ENCODE measurements at regions not wholly inside any gene's neighbourhood (a gene's known extent, or its start where the extent isn't known, plus 50 kb on each side); places are given as distances from the start of the nearest gene placed in this dataset.

DNA sequence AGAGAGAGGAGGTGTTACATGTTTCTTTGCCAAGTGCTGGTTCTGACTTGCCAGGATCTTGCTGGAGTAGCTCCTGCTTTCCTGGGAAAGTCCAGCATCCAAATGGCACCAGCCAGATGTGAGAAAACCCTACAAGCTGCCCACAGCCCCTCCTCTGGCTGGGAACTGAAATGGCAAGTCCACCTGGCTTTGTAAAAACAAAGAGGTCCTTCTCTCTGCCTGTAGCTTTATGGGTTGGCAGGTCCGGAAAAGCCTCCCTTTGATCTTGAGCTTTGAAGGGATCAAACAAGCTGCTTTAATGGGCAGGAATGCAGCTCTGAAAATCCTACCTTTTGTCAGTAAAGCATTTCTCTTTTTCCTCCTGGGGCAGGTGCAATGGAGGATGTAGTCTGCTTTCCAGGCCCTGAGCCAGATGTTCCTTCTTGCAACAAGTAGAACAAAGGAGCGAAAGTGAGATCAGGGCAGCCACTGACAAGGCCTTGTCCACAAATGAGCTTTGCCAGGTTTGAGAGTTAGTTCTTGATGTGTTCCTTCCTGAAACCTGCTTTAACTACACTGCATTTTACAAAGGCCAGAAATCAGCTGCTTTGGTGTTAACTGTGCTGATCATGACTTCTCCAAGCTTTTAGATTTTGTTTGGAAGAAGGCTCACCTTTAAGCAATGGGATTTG lies 456.7 kb downstream of the ZNF608 start:
- Histone ChIP-seq H3K9ac (no peak overlapping the region), H2AFZ (ENCODE audit: low read depth) (no peak overlapping the region), H3K79me2 (ENCODE audit: insufficient read depth, low read depth) (no peaks in the 10 kb centered on the region), H3K36me3 (ENCODE audit: insufficient read depth) (no peaks in the 10 kb centered on the region), H3K4me3 (IDR thresholded peaks at IDR 0.05; ENCODE audit: insufficient read depth, low read depth, low read length) (no peak overlapping the region), H3K27ac (no peak overlapping the region), H3K27me3 (ENCODE audit: insufficient read depth, low read depth) (no peaks in the 10 kb centered on the region), H4K20me1 (ENCODE audit: insufficient read depth) (no peaks in the 10 kb centered on the region), H3K4me1 (ENCODE audit: low read depth, poor library complexity, severe bottlenecking) (no peaks in the 10 kb centered on the region), H3K4me2 (no peak overlapping the region)
- TF ChIP-seq, protein P1, sequence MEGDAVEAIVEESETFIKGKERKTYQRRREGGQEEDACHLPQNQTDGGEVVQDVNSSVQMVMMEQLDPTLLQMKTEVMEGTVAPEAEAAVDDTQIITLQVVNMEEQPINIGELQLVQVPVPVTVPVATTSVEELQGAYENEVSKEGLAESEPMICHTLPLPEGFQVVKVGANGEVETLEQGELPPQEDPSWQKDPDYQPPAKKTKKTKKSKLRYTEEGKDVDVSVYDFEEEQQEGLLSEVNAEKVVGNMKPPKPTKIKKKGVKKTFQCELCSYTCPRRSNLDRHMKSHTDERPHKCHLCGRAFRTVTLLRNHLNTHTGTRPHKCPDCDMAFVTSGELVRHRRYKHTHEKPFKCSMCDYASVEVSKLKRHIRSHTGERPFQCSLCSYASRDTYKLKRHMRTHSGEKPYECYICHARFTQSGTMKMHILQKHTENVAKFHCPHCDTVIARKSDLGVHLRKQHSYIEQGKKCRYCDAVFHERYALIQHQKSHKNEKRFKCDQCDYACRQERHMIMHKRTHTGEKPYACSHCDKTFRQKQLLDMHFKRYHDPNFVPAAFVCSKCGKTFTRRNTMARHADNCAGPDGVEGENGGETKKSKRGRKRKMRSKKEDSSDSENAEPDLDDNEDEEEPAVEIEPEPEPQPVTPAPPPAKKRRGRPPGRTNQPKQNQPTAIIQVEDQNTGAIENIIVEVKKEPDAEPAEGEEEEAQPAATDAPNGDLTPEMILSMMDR (conservative IDR thresholded peaks at IDR 0.05; ENCODE audit: low read depth, low read length): no peak

DNA sequence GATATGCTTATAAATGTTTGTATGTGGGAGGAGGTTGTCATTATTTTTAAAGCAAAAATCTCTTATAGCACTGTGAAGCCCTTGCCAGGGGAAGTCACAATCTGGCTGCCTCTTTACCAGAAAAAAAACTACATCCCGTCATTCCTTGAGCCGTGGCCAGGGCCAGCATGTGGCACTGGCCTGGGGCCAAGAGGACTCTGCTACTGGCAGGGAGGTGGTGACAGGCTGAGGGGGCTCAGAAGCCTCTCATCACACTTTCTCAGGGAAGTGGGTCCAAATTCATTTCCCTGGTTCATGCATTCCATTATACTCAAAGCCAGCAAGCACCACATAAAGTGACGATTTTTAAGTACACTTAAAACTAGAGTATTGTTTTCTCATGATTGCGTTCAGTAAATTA lies 457.3 kb downstream of the ZNF608 start:
- H3K79me2 ChIP-seq (ENCODE audit: insufficient read depth, low read depth): no peaks in the 10 kb centered on the region
- TF ChIP-seq, protein P1 (conservative IDR thresholded peaks at IDR 0.05; ENCODE audit: low read depth, low read length): no peak
- no peaks in the 10 kb centered on the region for H3K36me3 ChIP-seq (ENCODE audit: insufficient read depth)
- no peaks in the 10 kb centered on the region for H3K4me1 ChIP-seq (ENCODE audit: low read depth, poor library complexity, severe bottlenecking)
- no peaks in the 10 kb centered on the region for H3K27me3 ChIP-seq (ENCODE audit: insufficient read depth, low read depth)
- no peak overlapping the region for H3K4me2 ChIP-seq
- no peak overlapping the region for H3K9ac ChIP-seq
- H3K4me3 ChIP-seq (IDR thresholded peaks at IDR 0.05; ENCODE audit: insufficient read depth, low read depth, low read length): no peak overlapping the region
- H2AFZ ChIP-seq (ENCODE audit: low read depth): no peak overlapping the region
- no peaks in the 10 kb centered on the region for H4K20me1 ChIP-seq (ENCODE audit: insufficient read depth)
- no peak overlapping the region for H3K27ac ChIP-seq

DNA sequence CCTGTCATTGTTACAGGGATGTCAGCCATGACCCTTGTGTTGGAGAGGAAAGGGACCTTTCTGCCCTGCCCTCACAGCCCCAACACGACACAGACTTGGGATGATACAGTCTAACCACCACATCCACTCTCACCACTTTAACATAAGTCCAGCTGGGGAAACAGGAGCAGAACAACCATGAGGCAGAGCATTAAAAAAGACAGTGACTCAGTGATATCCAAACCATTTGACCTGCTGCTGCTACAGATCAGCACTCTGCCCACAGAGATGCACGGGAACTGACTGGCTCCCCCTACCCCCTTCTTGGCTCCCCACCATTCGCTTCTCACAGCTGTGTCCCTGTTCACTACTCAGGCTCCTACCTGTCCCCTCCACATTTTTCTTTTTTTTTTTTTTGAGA lies 458.6 kb downstream of the ZNF608 start:
- Histone ChIP-seq H3K27ac (no peak overlapping the region), H3K4me2 (no peak overlapping the region), H3K9ac (no peak overlapping the region), H3K79me2 (ENCODE audit: insufficient read depth, low read depth) (no peaks in the 10 kb centered on the region), H3K4me1 (ENCODE audit: low read depth, poor library complexity, severe bottlenecking) (no peaks in the 10 kb centered on the region), H3K27me3 (ENCODE audit: insufficient read depth, low read depth) (no peaks in the 10 kb centered on the region), H4K20me1 (ENCODE audit: insufficient read depth) (no peaks in the 10 kb centered on the region), H3K4me3 (IDR thresholded peaks at IDR 0.05; ENCODE audit: insufficient read depth, low read depth, low read length) (no peak overlapping the region), H2AFZ (ENCODE audit: low read depth) (no peak overlapping the region), H3K36me3 (ENCODE audit: insufficient read depth) (no peaks in the 10 kb centered on the region)
- TF ChIP-seq, protein P1 (conservative IDR thresholded peaks at IDR 0.05; ENCODE audit: low read depth, low read length): no peak

DNA sequence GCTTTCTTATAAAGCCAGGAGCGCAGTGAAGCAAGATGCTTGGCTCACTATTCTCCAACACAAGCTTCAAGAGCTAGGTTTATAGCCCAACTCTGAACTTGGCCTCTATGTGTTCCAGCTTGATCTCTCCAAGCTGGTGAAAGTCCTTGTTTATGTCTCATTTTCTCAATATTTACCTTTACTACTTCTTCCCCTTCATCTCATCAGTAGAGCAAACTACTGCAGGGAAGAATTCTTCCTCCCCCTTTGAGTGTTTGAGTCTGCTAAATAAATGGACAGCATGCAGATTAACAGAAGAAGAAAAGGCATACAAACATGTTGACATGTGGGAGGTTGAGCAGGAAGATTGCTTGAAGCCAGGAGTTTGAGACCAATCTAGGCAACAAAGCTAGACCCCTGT lies 460.7 kb downstream of the ZNF608 start:
- Histone ChIP-seq H3K36me3 (ENCODE audit: insufficient read depth) (no peaks in the 10 kb centered on the region), H2AFZ (ENCODE audit: low read depth) (no peak overlapping the region), H3K4me1 (ENCODE audit: low read depth, poor library complexity, severe bottlenecking) (no peaks in the 10 kb centered on the region), H3K27me3 (ENCODE audit: insufficient read depth, low read depth) (no peaks in the 10 kb centered on the region), H3K27ac (no peak overlapping the region), H3K4me2 (no peak overlapping the region), H3K9ac (no peak overlapping the region), H4K20me1 (ENCODE audit: insufficient read depth) (no peaks in the 10 kb centered on the region), H3K79me2 (ENCODE audit: insufficient read depth, low read depth) (no peaks in the 10 kb centered on the region), H3K4me3 (IDR thresholded peaks at IDR 0.05; ENCODE audit: insufficient read depth, low read depth, low read length) (no peak overlapping the region)
- TF ChIP-seq, protein P1 (conservative IDR thresholded peaks at IDR 0.05; ENCODE audit: low read depth, low read length): no peak
